Calu3 (cell line): ENCODE measurements at regions not wholly inside any gene's neighbourhood (a gene's known extent, or its start where the extent isn't known, plus 50 kb on each side); places are given as distances from the start of the nearest gene placed in this dataset.

ENCODE experiments used
- BruUV-seq: library from RNA; stranded (reverse); fragments of 400-500 nt; replicated peaks from 2 replicates; lab custom pipeline; 2021; lab: Mats Ljungman, UMichigan
- CTCF ChIA-PET: fragments of 300-600 bp; sonication (Branson Sonifier 250); formaldehyde crosslinking; loops from one replicate; lab custom pipeline; 2022; ENCODE audit warnings: antibody characterized with exemption; lab: Charles Lee
- DNase-seq: peaks from one replicate; pipeline ENCODE4 v3.0.0; 2022
- H3K27ac Mint-ChIP-seq: one replicate; pipeline ENCODE4 v1.8.0; 2022; ENCODE audit warnings: mixed read lengths; ENCODE audit not compliant: unreplicated experiment
- H3K27me3 Mint-ChIP-seq: one replicate; pipeline ENCODE4 v1.8.0; 2022; ENCODE audit warnings: mixed read lengths; ENCODE audit not compliant: unreplicated experiment
- H3K36me3 Mint-ChIP-seq: one replicate; pipeline ENCODE4 v1.8.0; 2022; ENCODE audit warnings: mild to moderate bottlenecking, moderate library complexity, mixed read lengths; ENCODE audit not compliant: insufficient read depth, unreplicated experiment
- H3K4me1 Mint-ChIP-seq: one replicate; pipeline ENCODE4 v1.8.0; 2022; ENCODE audit warnings: mild to moderate bottlenecking, low read depth, mixed read lengths; ENCODE audit not compliant: unreplicated experiment
- H3K4me3 Mint-ChIP-seq: one replicate; pipeline ENCODE4 v1.8.0; 2022; ENCODE audit warnings: mild to moderate bottlenecking, low read depth, moderate library complexity, mixed read lengths; ENCODE audit not compliant: unreplicated experiment
- H3K9me3 Mint-ChIP-seq: one replicate; pipeline ENCODE4 v1.8.0; 2022; ENCODE audit warnings: low read depth, mixed read lengths; ENCODE audit not compliant: unreplicated experiment
- CTCF ChIP-seq: fragments of 200-600 bp; IDR thresholded peaks from one replicate; pipeline ENCODE4 v1.8.0; 2022; ENCODE audit warnings: antibody characterized with exemption; ENCODE audit not compliant: unreplicated experiment
- intact Hi-C: fragments of 100-400 bp; cut with micrococcal nuclease; formaldehyde crosslinking; loops from one replicate; pipeline ENCODE4 v1.10.0; 2022; ENCODE audit not compliant: unreplicated experiment

- DNase-seq, result no peak
- BruUV-seq, result no TSS peak
- Mint-ChIP-seq H3K27me3 (no peaks in the 10 kb centered on the region), H3K9me3 (peaks cover 2% of the 10 kb centered on the region), H3K36me3 (no peaks in the 10 kb centered on the region), H3K4me1 (no peaks in the 10 kb centered on the region), H3K4me3 (no peak overlapping the region), H3K27ac (no peak overlapping the region)
- TF ChIP-seq CTCF, result no peak
- CTCF ChIA-PET, result no interaction called here
- intact Hi-C loops, result no loop called here
These were observed 188.0 kb upstream of the TCF4 start for GRCh38 chr18:55775972-55776371.

GRCh38 chr18:55774505-55774904 is 186.5 kb upstream of the TCF4 start:
- H3K36me3 Mint-ChIP-seq, result no peaks in the 10 kb centered on the region
- no TSS peak for BruUV-seq
- CTCF ChIA-PET, result no interaction called here
- no peak for DNase-seq
- no peak overlapping the region for H3K4me3 Mint-ChIP-seq
- H3K27ac Mint-ChIP-seq, result no peak overlapping the region
- H3K27me3 Mint-ChIP-seq, result no peaks in the 10 kb centered on the region
- intact Hi-C loops, result no loop called here
- H3K4me1 Mint-ChIP-seq, result no peaks in the 10 kb centered on the region
- no peak for TF ChIP-seq CTCF
- peaks cover 2% of the 10 kb centered on the region for H3K9me3 Mint-ChIP-seq

GRCh38 chr18:55768255-55768654 is 180.3 kb upstream of the TCF4 start:
- H3K9me3 Mint-ChIP-seq, result peaks cover 2% of the 10 kb centered on the region
- H3K27ac Mint-ChIP-seq, result no peak overlapping the region
- CTCF ChIA-PET, result no interaction called here
- TF ChIP-seq CTCF, result no peak
- H3K4me3 Mint-ChIP-seq, result no peak overlapping the region
- peaks cover 15% of the 10 kb centered on the region for H3K4me1 Mint-ChIP-seq
- no peaks in the 10 kb centered on the region for H3K36me3 Mint-ChIP-seq
- intact Hi-C loops, result no loop called here
- DNase-seq, result no peak
- H3K27me3 Mint-ChIP-seq, result no peaks in the 10 kb centered on the region
- no TSS peak for BruUV-seq

- Mint-ChIP-seq H3K9me3 (no peaks in the 10 kb centered on the region), H3K27me3 (no peaks in the 10 kb centered on the region), H3K36me3 (no peaks in the 10 kb centered on the region), H3K27ac (no peak overlapping the region), H3K4me3 (no peak overlapping the region), H3K4me1 (peaks cover 29% of the 10 kb centered on the region)
- no peak for DNase-seq
- intact Hi-C loops, result no loop called here
- CTCF ChIA-PET, result no interaction called here
- no TSS peak for BruUV-seq
- TF ChIP-seq CTCF, result no peak
These were observed 176.4 kb upstream of the TCF4 start for GRCh38 chr18:55764386-55764785.
